Panc1 (cell line): ENCODE measurements at regions not wholly inside any gene's neighbourhood (a gene's known extent, or its start where the extent isn't known, plus 50 kb on each side); places are given as distances from the start of the nearest gene placed in this dataset.

Experiments used
- ATAC-seq: fragments of 200-7000 bp; cut with Tn5 transposase; 2 replicates; pipeline ENCODE4 v1.9.1; 2020; ENCODE audit warnings: mild to moderate bottlenecking, moderate library complexity
- BruUV-seq: library from RNA; stranded (reverse); fragments of 400-500 nt; replicated peaks from 2 replicates; lab custom pipeline; 2021; lab: Mats Ljungman, UMichigan
- CTCF ChIA-PET: fragments of 300-600 bp; sonication (Branson Sonifier 250); formaldehyde crosslinking; loops from one replicate; lab custom pipeline; 2022; ENCODE audit warnings: antibody characterized with exemption; lab: Charles Lee
- POLR2A ChIA-PET: fragments of 300-600 bp; sonication (Branson Sonifier 250); formaldehyde crosslinking; loops from one replicate; lab custom pipeline; 2022; ENCODE audit warnings: antibody characterized with exemption; lab: Charles Lee
- DNase-seq: peaks from one replicate; pipeline ENCODE4 v3.0.0-alpha.2; 2010; ENCODE audit warnings: low read depth, low spot score
- H3K27ac ChIP-seq: 2 replicates; pipeline ENCODE4 v1.5.1; 2011; ENCODE audit warnings: mild to moderate bottlenecking, low read length, inconsistent platforms
- H3K27me3 ChIP-seq: fragments of 200-500 bp; sonication (Bioruptor generic); 2 replicates; pipeline ENCODE4 v1.6.0; 2014; ENCODE audit warnings: low read length, inconsistent platforms; ENCODE audit not compliant: control insufficient read depth, insufficient read depth
- H3K36me3 ChIP-seq: fragments of 200-500 bp; sonication (Bioruptor generic); 2 replicates; pipeline ENCODE4 v1.5.1; 2014; ENCODE audit warnings: inconsistent platforms, mild to moderate bottlenecking, low read length, moderate library complexity; ENCODE audit not compliant: control insufficient read depth, insufficient read depth
- H3K4me1 ChIP-seq: 2 replicates; pipeline ENCODE4 v1.5.1; 2011; ENCODE audit warnings: inconsistent platforms, mild to moderate bottlenecking, low read length, moderate library complexity; ENCODE audit not compliant: control insufficient read depth, insufficient read depth
- H3K4me3 ChIP-seq, 2 experiments: 2 replicates each; pipeline ENCODE4 v1.5.1; 2011 to 2012; ENCODE audit warnings: low read depth in 2 of 2, low read length in 2 of 2, mild to moderate bottlenecking in 2 of 2, inconsistent platforms in 1 of 2, moderate library complexity in 1 of 2
- H3K9me3 ChIP-seq: fragments of 200-500 bp; sonication (Bioruptor generic); 2 replicates; pipeline ENCODE4 v1.5.1; 2014; ENCODE audit warnings: low read depth, mild to moderate bottlenecking, inconsistent platforms, low read length, moderate library complexity; ENCODE audit not compliant: control insufficient read depth, insufficient read depth
- POLR2AphosphoS5 ChIP-seq: IDR thresholded peaks from 2 replicates; pipeline ENCODE4 v1.6.1; 2012; ENCODE audit warnings: mild to moderate bottlenecking, low read depth, low read length, moderate library complexity
- REST ChIP-seq, 2 experiments: IDR thresholded peaks; 2 replicates each; pipeline ENCODE4 v1.6.1; 2011 to 2012; ENCODE audit warnings: low read depth in 2 of 2, control low read depth in 1 of 2, low read length in 1 of 2, mild to moderate bottlenecking in 1 of 2, moderate library complexity in 1 of 2; ENCODE audit not compliant: insufficient read depth in 1 of 2
- SIN3A ChIP-seq: IDR thresholded peaks from 2 replicates; pipeline ENCODE4 v1.6.1; 2012; ENCODE audit warnings: low read depth, mild to moderate bottlenecking, low read length, moderate library complexity, borderline replicate concordance; ENCODE audit not compliant: insufficient read depth
- TCF7L2 ChIP-seq: IDR thresholded peaks from 2 replicates; pipeline ENCODE4 v1.6.1; 2011; ENCODE audit warnings: mild to moderate bottlenecking, low read depth, low read length, inconsistent platforms
- in situ Hi-C: cut with HindIII; loops from 2 replicates; pipeline ENCODE4 v1.10.0; 2016; ENCODE audit warnings: low sequenced_read_pairs, low pct_unique_long_range_greater_than_20kb
- intact Hi-C: fragments of 100-400 bp; cut with micrococcal nuclease; formaldehyde crosslinking; loops from one replicate; pipeline ENCODE4 v1.10.0; 2022; ENCODE audit not compliant: unreplicated experiment
- TF ChIP-seq, protein P1 (sequence below): fragments of 450-650 bp; IDR thresholded peaks from 2 replicates; pipeline ENCODE4 v1.5.1; 2017; ENCODE audit warnings: mild to moderate bottlenecking

GRCh38 chr13:61486496-61486895, 70.8 kb upstream of the PCDH20 start:
- in situ Hi-C loops: no loop called here
- no peak overlapping the region for H3K27ac ChIP-seq
- H3K36me3 ChIP-seq: no peaks in the 10 kb centered on the region
- no peaks in the 10 kb centered on the region for H3K27me3 ChIP-seq
- H3K9me3 ChIP-seq: no peaks in the 10 kb centered on the region
- H3K4me3 ChIP-seq: no peak overlapping the region
- TF ChIP-seq, protein P1, sequence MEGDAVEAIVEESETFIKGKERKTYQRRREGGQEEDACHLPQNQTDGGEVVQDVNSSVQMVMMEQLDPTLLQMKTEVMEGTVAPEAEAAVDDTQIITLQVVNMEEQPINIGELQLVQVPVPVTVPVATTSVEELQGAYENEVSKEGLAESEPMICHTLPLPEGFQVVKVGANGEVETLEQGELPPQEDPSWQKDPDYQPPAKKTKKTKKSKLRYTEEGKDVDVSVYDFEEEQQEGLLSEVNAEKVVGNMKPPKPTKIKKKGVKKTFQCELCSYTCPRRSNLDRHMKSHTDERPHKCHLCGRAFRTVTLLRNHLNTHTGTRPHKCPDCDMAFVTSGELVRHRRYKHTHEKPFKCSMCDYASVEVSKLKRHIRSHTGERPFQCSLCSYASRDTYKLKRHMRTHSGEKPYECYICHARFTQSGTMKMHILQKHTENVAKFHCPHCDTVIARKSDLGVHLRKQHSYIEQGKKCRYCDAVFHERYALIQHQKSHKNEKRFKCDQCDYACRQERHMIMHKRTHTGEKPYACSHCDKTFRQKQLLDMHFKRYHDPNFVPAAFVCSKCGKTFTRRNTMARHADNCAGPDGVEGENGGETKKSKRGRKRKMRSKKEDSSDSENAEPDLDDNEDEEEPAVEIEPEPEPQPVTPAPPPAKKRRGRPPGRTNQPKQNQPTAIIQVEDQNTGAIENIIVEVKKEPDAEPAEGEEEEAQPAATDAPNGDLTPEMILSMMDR: no peak
- intact Hi-C loops: no loop called here
- DNase-seq (no peak), ATAC-seq (no peak)
- ChIA-PET CTCF (no interaction called here), POLR2A (no interaction called here)
- no peaks in the 10 kb centered on the region for H3K4me1 ChIP-seq
- no TSS peak for BruUV-seq

GRCh38 chr13:61485128-61485765, 69.6 kb upstream of the PCDH20 start:
- no peak for TF ChIP-seq SIN3A
- no peak for TF ChIP-seq POLR2AphosphoS5
- no peak for TF ChIP-seq TCF7L2
- TF ChIP-seq, protein P1: no peak
- TF ChIP-seq REST (IDR thresholded peaks at IDR 0.05; ENCODE audit: insufficient read depth in 1 of 2, low read depth in 2 of 2, low read length in 1 of 2): no peak
- no TSS peak for BruUV-seq
- Histone ChIP-seq H3K9me3 (no peaks in the 10 kb centered on the region), H3K4me3 (no peak overlapping the region), H3K27ac (no peak overlapping the region), H3K36me3 (no peaks in the 10 kb centered on the region), H3K27me3 (no peaks in the 10 kb centered on the region), H3K4me1 (no peaks in the 10 kb centered on the region)
- no peak for DNase-seq
- ChIA-PET CTCF (no interaction called here), POLR2A (no interaction called here)
- no peak for ATAC-seq
- intact Hi-C loops: no loop called here
- in situ Hi-C loops: no loop called here
